ENCODE measurements at regions not wholly inside any gene's neighbourhood (a gene's known extent, or its start where the extent isn't known, plus 50 kb on each side); places are given as distances from the start of the nearest gene placed in this dataset.

- TF ChIP-seq, protein P1, sequence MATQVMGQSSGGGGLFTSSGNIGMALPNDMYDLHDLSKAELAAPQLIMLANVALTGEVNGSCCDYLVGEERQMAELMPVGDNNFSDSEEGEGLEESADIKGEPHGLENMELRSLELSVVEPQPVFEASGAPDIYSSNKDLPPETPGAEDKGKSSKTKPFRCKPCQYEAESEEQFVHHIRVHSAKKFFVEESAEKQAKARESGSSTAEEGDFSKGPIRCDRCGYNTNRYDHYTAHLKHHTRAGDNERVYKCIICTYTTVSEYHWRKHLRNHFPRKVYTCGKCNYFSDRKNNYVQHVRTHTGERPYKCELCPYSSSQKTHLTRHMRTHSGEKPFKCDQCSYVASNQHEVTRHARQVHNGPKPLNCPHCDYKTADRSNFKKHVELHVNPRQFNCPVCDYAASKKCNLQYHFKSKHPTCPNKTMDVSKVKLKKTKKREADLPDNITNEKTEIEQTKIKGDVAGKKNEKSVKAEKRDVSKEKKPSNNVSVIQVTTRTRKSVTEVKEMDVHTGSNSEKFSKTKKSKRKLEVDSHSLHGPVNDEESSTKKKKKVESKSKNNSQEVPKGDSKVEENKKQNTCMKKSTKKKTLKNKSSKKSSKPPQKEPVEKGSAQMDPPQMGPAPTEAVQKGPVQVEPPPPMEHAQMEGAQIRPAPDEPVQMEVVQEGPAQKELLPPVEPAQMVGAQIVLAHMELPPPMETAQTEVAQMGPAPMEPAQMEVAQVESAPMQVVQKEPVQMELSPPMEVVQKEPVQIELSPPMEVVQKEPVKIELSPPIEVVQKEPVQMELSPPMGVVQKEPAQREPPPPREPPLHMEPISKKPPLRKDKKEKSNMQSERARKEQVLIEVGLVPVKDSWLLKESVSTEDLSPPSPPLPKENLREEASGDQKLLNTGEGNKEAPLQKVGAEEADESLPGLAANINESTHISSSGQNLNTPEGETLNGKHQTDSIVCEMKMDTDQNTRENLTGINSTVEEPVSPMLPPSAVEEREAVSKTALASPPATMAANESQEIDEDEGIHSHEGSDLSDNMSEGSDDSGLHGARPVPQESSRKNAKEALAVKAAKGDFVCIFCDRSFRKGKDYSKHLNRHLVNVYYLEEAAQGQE (IDR thresholded peaks at IDR 0.05; ENCODE audit: unreplicated experiment) = no peak
Measured at GRCh38 chr14:55965851-55966250, 152.4 kb upstream of the PELI2 start (continued).

DNA sequence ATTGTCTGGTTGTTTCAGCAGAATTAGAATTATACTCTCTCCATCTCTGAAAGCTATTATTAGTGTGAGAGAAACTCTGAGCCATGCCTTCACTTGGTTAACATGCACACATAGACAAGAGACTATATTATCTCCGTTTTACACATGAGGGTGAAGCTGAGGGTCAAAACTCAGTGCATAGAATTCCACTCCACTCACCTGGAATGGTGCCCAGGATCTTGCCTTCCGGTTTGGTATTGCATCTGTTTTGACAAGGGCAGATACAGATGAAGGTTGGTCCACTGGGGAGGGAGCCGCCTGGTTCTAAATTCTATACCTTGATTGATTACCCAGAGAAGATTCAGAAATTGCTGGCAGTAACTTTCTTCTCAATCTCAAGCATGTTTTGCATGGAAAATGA is 149.5 kb upstream of the PELI2 start:
- Mint-ChIP-seq H3K4me3 (no peak overlapping the region), H3K4me1 (peaks cover 4% of the 10 kb centered on the region), H3K36me3 (ENCODE audit: low read depth) (no peaks in the 10 kb centered on the region), H3K9me3 (no peaks in the 10 kb centered on the region), H3K27ac (no peak overlapping the region), H3K27me3 (ENCODE audit: insufficient read depth, low read depth, poor library complexity) (no peaks in the 10 kb centered on the region)
- DNase-seq (ENCODE audit: low spot score) (no peak), ATAC-seq (no peak)
- Histone ChIP-seq H3K4me2 (no peak overlapping the region), H3K27me3 (ENCODE audit: insufficient read depth) (no peaks in the 10 kb centered on the region), H3K4me1 (ENCODE audit: insufficient read depth) (no peaks in the 10 kb centered on the region), H3K36me3 (ENCODE audit: insufficient read depth) (no peaks in the 10 kb centered on the region), H3K27ac (ENCODE audit: low read depth) (no peak overlapping the region), H4K20me1 (replicated peaks; ENCODE audit: insufficient read depth) (no peaks in the 10 kb centered on the region), H3K4me3 (no peak overlapping the region), H3F3A (replicated peaks; ENCODE audit: low read depth) (no peaks in the 10 kb centered on the region), H2AFZ (no peak overlapping the region), H3K9me2 (ENCODE audit: insufficient read depth) (peaks cover 13% of the 10 kb centered on the region), H3K79me2 (replicated peaks; ENCODE audit: insufficient read depth) (no peaks in the 10 kb centered on the region)
- no peak for TF ChIP-seq EZH2 (IDR thresholded peaks at IDR 0.05; ENCODE audit: low read depth, unreplicated experiment)
- no peak for TF ChIP-seq ZNF331 (CRISPR knock-in tag; IDR thresholded peaks at IDR 0.05; ENCODE audit: low read depth)
- TF ChIP-seq POLR2AphosphoS5 (IDR thresholded peaks at IDR 0.05; ENCODE audit: low read depth) = no peak
- TF ChIP-seq ETS1 (IDR thresholded peaks at IDR 0.05) = no peak
- no peak for TF ChIP-seq STAT1 (IDR thresholded peaks at IDR 0.05; ENCODE audit: unreplicated experiment)
- TF ChIP-seq ZNF462 (CRISPR knock-in tag; IDR thresholded peaks at IDR 0.05) = no peak
- no peak for TF ChIP-seq JUNB (IDR thresholded peaks at IDR 0.05; ENCODE audit: unreplicated experiment)
- TF ChIP-seq EZH2phosphoT487 (IDR thresholded peaks at IDR 0.05; ENCODE audit: unreplicated experiment) = no peak
- TF ChIP-seq, protein P1 (IDR thresholded peaks at IDR 0.05; ENCODE audit: unreplicated experiment) = no peak
- TF ChIP-seq NANOG (IDR thresholded peaks at IDR 0.05; ENCODE audit: borderline replicate concordance) = no peak

All from GM23338 (cell line).